GM12865 (cell line): ENCODE measurements at regions not wholly inside any gene's neighbourhood (a gene's known extent, or its start where the extent isn't known, plus 50 kb on each side); places are given as distances from the start of the nearest gene placed in this dataset.

Source experiments
- DNase-seq: peaks from one replicate; pipeline ENCODE4 v3.0.0; 2010; ENCODE audit warnings: low read depth
- H3K4me3 ChIP-seq: 2 replicates; pipeline ENCODE4 v1.5.1; 2011; ENCODE audit warnings: mild to moderate bottlenecking, low read depth, low read length, control low read depth
- CTCF ChIP-seq: IDR thresholded peaks from 2 replicates; pipeline ENCODE4 v1.5.1; 2011; ENCODE audit warnings: low read length, control low read depth, low read depth, inconsistent platforms; ENCODE audit not compliant: insufficient read depth; ENCODE audit errors: missing control alignments

- H3K4me3 ChIP-seq, result no peak overlapping the region
- no peak for DNase-seq
- no peak for TF ChIP-seq CTCF
These were observed 145.0 kb downstream of the DKK1 start for GRCh38 chr10:52459097-52459496.

- DNase-seq, result no peak
- H3K4me3 ChIP-seq, result no peak overlapping the region
- TF ChIP-seq CTCF, result no peak
These were observed 149.7 kb downstream of the DKK1 start for GRCh38 chr10:52463826-52464225.

GRCh38 chr10:52464368-52465124 lies 150.5 kb downstream of the DKK1 start:
- no peak overlapping the region for H3K4me3 ChIP-seq
- DNase-seq, result no peak
- TF ChIP-seq CTCF, result no peak

- DNase-seq, result no peak
- H3K4me3 ChIP-seq, result no peak overlapping the region
- no peak for TF ChIP-seq CTCF
These were observed 151.1 kb downstream of the DKK1 start for GRCh38 chr10:52465202-52465601.

GRCh38 chr10:52466464-52466863 lies 152.4 kb downstream of the DKK1 start:
- no peak overlapping the region for H3K4me3 ChIP-seq
- peak; percentile 35 for DNase-seq
- no peak for TF ChIP-seq CTCF

GRCh38 chr10:52469970-52470705 lies 156.1 kb downstream of the DKK1 start:
- H3K4me3 ChIP-seq, result no peak overlapping the region
- TF ChIP-seq CTCF, result no peak

More at GRCh38 chr10:52469970-52470705, 156.1 kb downstream of the DKK1 start:
- no peak for DNase-seq
